Activated CD4-positive, alpha-beta T cell treated with anti-CD3 and anti-CD28 coated beads, Interleukin-2, amount 10 ng/mL, durations not matched to agents 24 days and 14 days (primary cell): ENCODE measurements at regions not wholly inside any gene's neighbourhood (a gene's known extent, or its start where the extent isn't known, plus 50 kb on each side); places are given as distances from the start of the nearest gene placed in this dataset.
A peak's percentile ranks its signal among the peaks of the same experiment; 100 is the strongest.

Experiments
- DNase-seq: peaks from one replicate; pipeline ENCODE4 v3.0.0; 2022
- H3K27ac Mint-ChIP-seq: one replicate; pipeline ENCODE4 v1.8.0; 2022; ENCODE audit warnings: mild to moderate bottlenecking, mixed read lengths
- H3K27me3 Mint-ChIP-seq: one replicate; pipeline ENCODE4 v1.8.0; 2022; ENCODE audit warnings: mixed read lengths
- H3K36me3 Mint-ChIP-seq: one replicate; pipeline ENCODE4 v1.8.0; 2022; ENCODE audit warnings: low read depth, mild to moderate bottlenecking, mixed read lengths
- H3K4me1 Mint-ChIP-seq: one replicate; pipeline ENCODE4 v1.8.0; 2021; ENCODE audit warnings: mixed read lengths
- H3K4me3 Mint-ChIP-seq: one replicate; pipeline ENCODE4 v1.8.0; 2022; ENCODE audit warnings: mild to moderate bottlenecking, moderate library complexity, mixed read lengths
- H3K9me3 Mint-ChIP-seq: one replicate; pipeline ENCODE4 v1.8.0; 2021; ENCODE audit warnings: mixed read lengths
- intact Hi-C: fragments of 100-400 bp; cut with micrococcal nuclease; formaldehyde crosslinking; loops from one replicate; pipeline ENCODE4 v1.15.1; 2023

GRCh38 chr11:96447208-96448110 lies 57.6 kb downstream of the JRKL start:
- Mint-ChIP-seq H3K4me1 (no peaks in the 10 kb centered on the region), H3K9me3 (no peaks in the 10 kb centered on the region), H3K4me3 (no peak overlapping the region), H3K27me3 (peaks cover 20% of the 10 kb centered on the region), H3K36me3 (no peaks in the 10 kb centered on the region), H3K27ac (no peak overlapping the region)
- no peak for DNase-seq
- intact Hi-C loops, result no loop called here

- Mint-ChIP-seq H3K27me3 (peaks cover 18% of the 10 kb centered on the region), H3K4me1 (no peaks in the 10 kb centered on the region), H3K36me3 (no peaks in the 10 kb centered on the region), H3K9me3 (no peaks in the 10 kb centered on the region), H3K27ac (no peak overlapping the region), H3K4me3 (no peak overlapping the region)
- no peak for DNase-seq
- intact Hi-C loops, result no loop called here
Observed at GRCh38 chr11:96448225-96448624, 58.4 kb downstream of the JRKL start.

GRCh38 chr11:96456111-96456510 lies 66.3 kb downstream of the JRKL start:
- H3K27ac Mint-ChIP-seq, result no peak overlapping the region
- H3K4me3 Mint-ChIP-seq, result no peak overlapping the region
- H3K27me3 Mint-ChIP-seq, result peaks cover 7% of the 10 kb centered on the region
- no peaks in the 10 kb centered on the region for H3K36me3 Mint-ChIP-seq
- no peaks in the 10 kb centered on the region for H3K9me3 Mint-ChIP-seq
- intact Hi-C loops, result no loop called here
- no peak for DNase-seq
- no peaks in the 10 kb centered on the region for H3K4me1 Mint-ChIP-seq

- Mint-ChIP-seq H3K9me3 (no peaks in the 10 kb centered on the region), H3K4me3 (no peak overlapping the region), H3K36me3 (no peaks in the 10 kb centered on the region), H3K27me3 (peaks cover 17% of the 10 kb centered on the region), H3K27ac (no peak overlapping the region), H3K4me1 (no peaks in the 10 kb centered on the region)
- intact Hi-C loops, result loop anchor here (10.0 kb wide), 1 partner anchor 685 kb away; no protein-coding TSS in a partner anchor
- no peak for DNase-seq
Observed at GRCh38 chr11:96459751-96460150, 69.9 kb downstream of the JRKL start.

GRCh38 chr11:96461871-96462270 lies 72.1 kb downstream of the JRKL start:
- no peak overlapping the region for H3K27ac Mint-ChIP-seq
- no peaks in the 10 kb centered on the region for H3K4me1 Mint-ChIP-seq
- intact Hi-C loops, result loop anchor here (10.0 kb wide), 1 partner anchor 683 kb away; no protein-coding TSS in a partner anchor
- H3K9me3 Mint-ChIP-seq, result no peaks in the 10 kb centered on the region
- no peaks in the 10 kb centered on the region for H3K36me3 Mint-ChIP-seq
- no peak for DNase-seq
- no peak overlapping the region for H3K4me3 Mint-ChIP-seq
- peaks cover 16% of the 10 kb centered on the region for H3K27me3 Mint-ChIP-seq

- intact Hi-C loops, result loop anchor here (10.0 kb wide), 1 partner anchor 680 kb away; no protein-coding TSS in a partner anchor
- no peak overlapping the region for H3K4me3 Mint-ChIP-seq
Observed at GRCh38 chr11:96464700-96465307, 75.0 kb downstream of the JRKL start.

GRCh38 chr11:96465512-96465911 lies 75.7 kb downstream of the JRKL start:
- intact Hi-C loops, result loop anchor here (10.0 kb wide), 1 partner anchor 679 kb away; no protein-coding TSS in a partner anchor
- Mint-ChIP-seq H3K36me3 (no peaks in the 10 kb centered on the region), H3K4me3 (no peak overlapping the region), H3K27ac (no peak overlapping the region), H3K9me3 (no peaks in the 10 kb centered on the region), H3K27me3 (peaks cover 11% of the 10 kb centered on the region), H3K4me1 (no peaks in the 10 kb centered on the region)
- DNase-seq, result no peak

More at GRCh38 chr11:96464700-96465307, 75.0 kb downstream of the JRKL start:
- no peaks in the 10 kb centered on the region for H3K4me1 Mint-ChIP-seq
- peaks cover 12% of the 10 kb centered on the region for H3K27me3 Mint-ChIP-seq
- H3K27ac Mint-ChIP-seq, result no peak overlapping the region
- peak; percentile 66 for DNase-seq
- no peaks in the 10 kb centered on the region for H3K9me3 Mint-ChIP-seq
- H3K36me3 Mint-ChIP-seq, result no peaks in the 10 kb centered on the region

- Mint-ChIP-seq H3K4me3 (no peak overlapping the region), H3K4me1 (no peaks in the 10 kb centered on the region), H3K27me3 (peaks cover 11% of the 10 kb centered on the region), H3K27ac (no peak overlapping the region), H3K9me3 (no peaks in the 10 kb centered on the region), H3K36me3 (no peaks in the 10 kb centered on the region)
- no peak for DNase-seq
- intact Hi-C loops, result loop anchor here (10.0 kb wide), 1 partner anchor 678 kb away; no protein-coding TSS in a partner anchor
Observed at GRCh38 chr11:96466607-96467006, 76.8 kb downstream of the JRKL start.

GRCh38 chr11:96469776-96470175 lies 80.0 kb downstream of the JRKL start:
- H3K4me3 Mint-ChIP-seq, result no peak overlapping the region
- H3K27ac Mint-ChIP-seq, result no peak overlapping the region
- H3K4me1 Mint-ChIP-seq, result no peaks in the 10 kb centered on the region
- intact Hi-C loops, result loop anchor here (10.0 kb wide), 1 partner anchor 675 kb away; no protein-coding TSS in a partner anchor
- DNase-seq, result no peak
- H3K36me3 Mint-ChIP-seq, result no peaks in the 10 kb centered on the region
- peaks cover 1% of the 10 kb centered on the region for H3K27me3 Mint-ChIP-seq
- H3K9me3 Mint-ChIP-seq, result peaks cover 5% of the 10 kb centered on the region

- Mint-ChIP-seq H3K9me3 (peaks cover 5% of the 10 kb centered on the region), H3K36me3 (no peaks in the 10 kb centered on the region), H3K4me3 (no peak overlapping the region), H3K27me3 (peaks cover 1% of the 10 kb centered on the region), H3K4me1 (no peaks in the 10 kb centered on the region), H3K27ac (no peak overlapping the region)
- intact Hi-C loops, result no loop called here
- no peak for DNase-seq
Observed at GRCh38 chr11:96470521-96470920, 80.7 kb downstream of the JRKL start.

- Mint-ChIP-seq H3K4me3 (no peak overlapping the region), H3K27me3 (peaks cover 2% of the 10 kb centered on the region), H3K36me3 (no peaks in the 10 kb centered on the region), H3K4me1 (no peaks in the 10 kb centered on the region), H3K9me3 (peaks cover 10% of the 10 kb centered on the region), H3K27ac (no peak overlapping the region)
- DNase-seq, result no peak
- intact Hi-C loops, result no loop called here
Observed at GRCh38 chr11:96472085-96472484, 82.3 kb downstream of the JRKL start.

- Mint-ChIP-seq H3K4me3 (no peak overlapping the region), H3K27ac (no peak overlapping the region), H3K36me3 (no peaks in the 10 kb centered on the region), H3K27me3 (peaks cover 2% of the 10 kb centered on the region), H3K9me3 (peaks cover 10% of the 10 kb centered on the region), H3K4me1 (no peaks in the 10 kb centered on the region)
- intact Hi-C loops, result no loop called here
- no peak for DNase-seq
Observed at GRCh38 chr11:96474263-96474662, 84.5 kb downstream of the JRKL start.

GRCh38 chr11:96481204-96481603 lies 91.4 kb downstream of the JRKL start:
- Mint-ChIP-seq H3K4me1 (no peaks in the 10 kb centered on the region), H3K27ac (no peak overlapping the region), H3K4me3 (no peak overlapping the region), H3K36me3 (no peaks in the 10 kb centered on the region), H3K27me3 (peaks cover 4% of the 10 kb centered on the region), H3K9me3 (peaks cover 2% of the 10 kb centered on the region)
- intact Hi-C loops, result no loop called here
- DNase-seq, result no peak

- no peak overlapping the region for H3K27ac Mint-ChIP-seq
- intact Hi-C loops, result no loop called here
- no peaks in the 10 kb centered on the region for H3K36me3 Mint-ChIP-seq
- H3K9me3 Mint-ChIP-seq, result no peaks in the 10 kb centered on the region
- H3K27me3 Mint-ChIP-seq, result peaks cover 4% of the 10 kb centered on the region
- no peak overlapping the region for H3K4me3 Mint-ChIP-seq
- DNase-seq, result no peak
- H3K4me1 Mint-ChIP-seq, result no peaks in the 10 kb centered on the region
Observed at GRCh38 chr11:96481771-96482170, 92.0 kb downstream of the JRKL start.
